KMS-11 (cell line): ENCODE measurements at regions not wholly inside any gene's neighbourhood (a gene's known extent, or its start where the extent isn't known, plus 50 kb on each side); places are given as distances from the start of the nearest gene placed in this dataset.
A peak's percentile ranks its signal among the peaks of the same experiment; 100 is the strongest.

Experiments used
- H2AFZ ChIP-seq: fragments of 200-600 bp; sonication (generic); 2 replicates; pipeline ENCODE4 v1.6.1; 2016; ENCODE audit warnings: antibody characterized with exemption, mixed run types, low read depth
- H3K27ac ChIP-seq: fragments of 200-600 bp; sonication (generic); 2 replicates; pipeline ENCODE4 v1.6.1; 2016; ENCODE audit warnings: mild to moderate bottlenecking, mixed run types
- H3K27me3 ChIP-seq: fragments of 200-600 bp; sonication (generic); 2 replicates; pipeline ENCODE4 v1.6.1; 2017; ENCODE audit warnings: mild to moderate bottlenecking, low read depth, mixed run types, moderate library complexity; ENCODE audit not compliant: insufficient read depth
- H3K36me3 ChIP-seq: fragments of 200-600 bp; sonication (generic); 2 replicates; pipeline ENCODE4 v1.6.1; 2017; ENCODE audit warnings: mild to moderate bottlenecking, mixed run types; ENCODE audit not compliant: insufficient read depth
- H3K4me1 ChIP-seq: fragments of 200-600 bp; sonication (generic); 2 replicates; pipeline ENCODE4 v1.6.1; 2016; ENCODE audit warnings: mild to moderate bottlenecking, low read depth, mixed run types; ENCODE audit not compliant: poor library complexity, severe bottlenecking
- H3K4me2 ChIP-seq: fragments of 200-600 bp; sonication (generic); 2 replicates; pipeline ENCODE4 v1.7.0; 2016; ENCODE audit warnings: mild to moderate bottlenecking, mixed run types
- H3K4me3 ChIP-seq: fragments of 200-600 bp; sonication (generic); IDR thresholded peaks from 2 replicates; pipeline ENCODE4 v1.6.1; 2017; ENCODE audit warnings: low read depth, low read length, mixed read lengths; ENCODE audit not compliant: insufficient read depth
- H3K79me2 ChIP-seq: fragments of 200-600 bp; sonication (generic); 2 replicates; pipeline ENCODE4 v1.6.1; 2016; ENCODE audit warnings: low read depth, mixed run types; ENCODE audit not compliant: insufficient read depth
- H3K9ac ChIP-seq: fragments of 200-600 bp; sonication (generic); 2 replicates; pipeline ENCODE4 v1.6.1; 2016; ENCODE audit warnings: mild to moderate bottlenecking, mixed run types
- H4K20me1 ChIP-seq: fragments of 200-600 bp; sonication (generic); 2 replicates; pipeline ENCODE4 v1.6.1; 2016; ENCODE audit warnings: mild to moderate bottlenecking, mixed run types; ENCODE audit not compliant: insufficient read depth
- CTCF ChIP-seq: fragments of 200-600 bp; sonication (generic); conservative IDR thresholded peaks from 2 replicates; pipeline ENCODE4 v1.6.1; 2017; ENCODE audit warnings: low read depth, mild to moderate bottlenecking, antibody characterized with exemption, low read length, moderate library complexity, mixed read lengths

GRCh38 chr6:141359953-141360352 is 772.8 kb upstream of the GJE1 start:
- Histone ChIP-seq H3K4me3 (no peak overlapping the region), H3K4me2 (no peak overlapping the region), H4K20me1 (no peaks in the 10 kb centered on the region), H3K27me3 (no peaks in the 10 kb centered on the region), H3K27ac (no peak overlapping the region), H3K79me2 (no peaks in the 10 kb centered on the region), H2AFZ (no peak overlapping the region), H3K9ac (no peak overlapping the region), H3K4me1 (no peaks in the 10 kb centered on the region), H3K36me3 (no peaks in the 10 kb centered on the region)
- no peak for TF ChIP-seq CTCF

DNA sequence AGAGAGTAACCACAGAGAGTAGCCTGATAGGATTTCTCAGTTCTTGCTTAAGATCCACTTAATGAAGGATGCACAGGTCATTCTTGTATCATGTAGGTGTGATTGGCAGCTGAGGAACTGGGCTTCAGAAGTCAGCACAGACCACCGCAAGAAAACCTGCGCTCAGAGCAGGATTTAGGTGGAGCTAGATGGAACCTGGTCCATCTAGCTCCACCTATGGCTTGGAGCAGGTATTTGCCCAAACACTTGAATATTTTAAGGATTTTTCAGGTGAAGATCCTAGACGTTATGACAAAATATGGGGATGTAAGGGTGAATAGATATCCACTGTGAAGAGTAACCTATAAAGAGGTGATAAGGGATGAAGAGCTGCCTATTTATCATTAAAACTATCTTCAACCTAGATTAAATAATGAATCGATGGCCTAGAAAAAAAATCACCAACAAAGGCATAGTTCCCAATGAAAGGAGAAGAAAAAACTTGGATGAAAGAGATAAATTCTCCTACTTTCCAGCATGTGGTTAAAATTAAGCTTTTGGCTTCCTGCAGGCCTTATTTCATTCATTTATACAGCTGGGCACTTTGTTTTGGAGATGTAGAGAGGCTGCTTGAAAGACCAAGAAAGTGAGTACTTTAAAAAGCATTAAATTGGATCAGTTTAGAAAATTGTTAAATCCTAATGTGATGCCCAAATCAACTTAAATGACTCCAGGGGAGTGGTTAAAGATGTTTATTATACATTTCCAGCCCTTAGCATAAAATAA is 778.4 kb upstream of the GJE1 start:
- H3K9ac ChIP-seq = no peak overlapping the region
- no peak overlapping the region for H3K27ac ChIP-seq
- H3K27me3 ChIP-seq = no peaks in the 10 kb centered on the region
- H3K4me1 ChIP-seq = no peaks in the 10 kb centered on the region
- H3K79me2 ChIP-seq = no peaks in the 10 kb centered on the region
- TF ChIP-seq CTCF = peak; percentile 24; the same call in 1 of the 2 replicates
- no peaks in the 10 kb centered on the region for H4K20me1 ChIP-seq
- H3K36me3 ChIP-seq = no peaks in the 10 kb centered on the region
- no peak overlapping the region for H3K4me3 ChIP-seq
- H3K4me2 ChIP-seq = no peak overlapping the region
- H2AFZ ChIP-seq = no peak overlapping the region

- Histone ChIP-seq H2AFZ (no peak overlapping the region), H3K4me3 (no peak overlapping the region), H3K27me3 (no peaks in the 10 kb centered on the region), H3K36me3 (no peaks in the 10 kb centered on the region), H3K9ac (no peak overlapping the region), H4K20me1 (no peaks in the 10 kb centered on the region), H3K27ac (no peak overlapping the region), H3K4me2 (no peak overlapping the region), H3K4me1 (no peaks in the 10 kb centered on the region), H3K79me2 (no peaks in the 10 kb centered on the region)
- no peak for TF ChIP-seq CTCF
Observed at GRCh38 chr6:141351721-141352120, 781.0 kb upstream of the GJE1 start.

- Histone ChIP-seq H3K9ac (no peak overlapping the region), H4K20me1 (no peaks in the 10 kb centered on the region), H3K4me3 (no peak overlapping the region), H3K4me1 (no peaks in the 10 kb centered on the region), H2AFZ (no peak overlapping the region), H3K36me3 (no peaks in the 10 kb centered on the region), H3K27ac (no peak overlapping the region), H3K27me3 (no peaks in the 10 kb centered on the region), H3K79me2 (no peaks in the 10 kb centered on the region), H3K4me2 (no peak overlapping the region)
- TF ChIP-seq CTCF = no peak
Observed at GRCh38 chr6:141349710-141350109, 783.0 kb upstream of the GJE1 start.
